Effector memory CD8-positive, alpha-beta T cell (primary cell): ENCODE measurements at regions not wholly inside any gene's neighbourhood (a gene's known extent, or its start where the extent isn't known, plus 50 kb on each side); places are given as distances from the start of the nearest gene placed in this dataset.
"Not testable (repeated sequence)": the region's sequence is repeated elsewhere in the genome, so short reads cannot be mapped to it uniquely, and the experiment has no call there.

Experiments
- ATAC-seq: fragments of 150-1000 bp; cut with Tn5 transposase; replicated peaks from 2 replicates; pipeline ENCODE4 v1.10.0; 2021; ENCODE audit warnings: mild to moderate bottlenecking, moderate library complexity
- DNase-seq, 3 experiments: peaks; one replicate each; pipeline ENCODE4 v3.0.0; 2021
- H3K27ac Mint-ChIP-seq, 2 donors: one replicate each; pipeline ENCODE4 v1.8.0; 2022; ENCODE audit warnings: mild to moderate bottlenecking in 2 of 2, mixed read lengths in 2 of 2, moderate library complexity in 2 of 2
- H3K27me3 Mint-ChIP-seq, 2 donors: one replicate each; pipeline ENCODE4 v1.8.0; 2022; ENCODE audit warnings: mixed read lengths in 2 of 2
- H3K36me3 Mint-ChIP-seq: one replicate; pipeline ENCODE4 v1.8.0; 2022; ENCODE audit warnings: mild to moderate bottlenecking, moderate library complexity, mixed read lengths; ENCODE audit not compliant: insufficient read depth
- H3K4me1 Mint-ChIP-seq, 2 donors: one replicate each; pipeline ENCODE4 v1.8.0; 2022; ENCODE audit warnings: low read depth in 2 of 2, mixed read lengths in 2 of 2
- H3K4me3 Mint-ChIP-seq, 2 donors: one replicate each; pipeline ENCODE4 v1.8.0; 2022; ENCODE audit warnings: mild to moderate bottlenecking in 2 of 2, mixed read lengths in 2 of 2, moderate library complexity in 2 of 2
- H3K9me3 Mint-ChIP-seq, 2 donors: one replicate each; pipeline ENCODE4 v1.8.0; 2022; ENCODE audit warnings: mixed read lengths in 2 of 2

- Mint-ChIP-seq H3K36me3 (no peaks in the 10 kb centered on the region), H3K27ac (no peak overlapping the region), H3K4me3 (no peak overlapping the region), H3K4me1 (no peaks in the 10 kb centered on the region), H3K9me3 (peaks cover 3 to 13% of the 10 kb centered on the region in 2 donors), H3K27me3 (no peaks in the 10 kb centered on the region)
- DNase-seq (no peak), ATAC-seq (no peak)
Observed at GRCh38 chr2:185466915-185467314, 271.7 kb upstream of the FSIP2 start.

- ATAC-seq, result no peak
- Mint-ChIP-seq H3K4me1 (no peaks in the 10 kb centered on the region), H3K27ac (no peak overlapping the region), H3K4me3 (no peak overlapping the region), H3K9me3 (peaks cover 3 to 6% of the 10 kb centered on the region in 2 donors), H3K27me3 (no peaks in the 10 kb centered on the region), H3K36me3 (peaks cover 3% of the 10 kb centered on the region)
- no peak for DNase-seq
Observed at GRCh38 chr2:185471441-185471840, 267.2 kb upstream of the FSIP2 start.

GRCh38 chr2:185472574-185472973, 266.0 kb upstream of the FSIP2 start:
- H3K4me3 Mint-ChIP-seq, result no peak overlapping the region
- ATAC-seq (no peak), DNase-seq (no peak)
- no peak overlapping the region for H3K27ac Mint-ChIP-seq
- H3K9me3 Mint-ChIP-seq, result peaks cover 3 to 12% of the 10 kb centered on the region in 2 donors
- peaks cover 3% of the 10 kb centered on the region for H3K36me3 Mint-ChIP-seq
- H3K27me3 Mint-ChIP-seq, result no peaks in the 10 kb centered on the region
- H3K4me1 Mint-ChIP-seq, result no peaks in the 10 kb centered on the region

GRCh38 chr2:185473838-185474237, 264.8 kb upstream of the FSIP2 start:
- H3K36me3 Mint-ChIP-seq, result peaks cover 3% of the 10 kb centered on the region
- no peak overlapping the region for H3K27ac Mint-ChIP-seq
- DNase-seq (no peak), ATAC-seq (no peak)
- peaks cover 3 to 12% of the 10 kb centered on the region in 2 donors for H3K9me3 Mint-ChIP-seq
- H3K27me3 Mint-ChIP-seq, result no peaks in the 10 kb centered on the region
- H3K4me1 Mint-ChIP-seq, result no peaks in the 10 kb centered on the region
- no peak overlapping the region for H3K4me3 Mint-ChIP-seq

GRCh38 chr2:185475914-185476313, 262.7 kb upstream of the FSIP2 start:
- no peak for DNase-seq
- Mint-ChIP-seq H3K36me3 (peaks cover 6% of the 10 kb centered on the region), H3K9me3 (peaks cover 6 to 9% of the 10 kb centered on the region in 2 donors), H3K27me3 (no peaks in the 10 kb centered on the region), H3K4me1 (no peaks in the 10 kb centered on the region), H3K27ac (no peak overlapping the region), H3K4me3 (no peak overlapping the region)
- no peak for ATAC-seq

- ATAC-seq (no peak), DNase-seq (no peak)
- Mint-ChIP-seq H3K36me3 (peaks cover 6% of the 10 kb centered on the region), H3K4me3 (no peak overlapping the region), H3K4me1 (no peaks in the 10 kb centered on the region), H3K27ac (no peak overlapping the region), H3K9me3 (peaks cover 6 to 11% of the 10 kb centered on the region in 2 donors), H3K27me3 (no peaks in the 10 kb centered on the region)
Observed at GRCh38 chr2:185477452-185477851, 261.2 kb upstream of the FSIP2 start.

- peaks cover 0 to 17% of the 10 kb centered on the region in 2 donors for H3K9me3 Mint-ChIP-seq
- H3K27ac Mint-ChIP-seq, result no peak overlapping the region
- H3K4me1 Mint-ChIP-seq, result no peaks in the 10 kb centered on the region
- ATAC-seq (no peak), DNase-seq (no peak)
- H3K36me3 Mint-ChIP-seq, result peaks cover 2% of the 10 kb centered on the region
- no peaks in the 10 kb centered on the region for H3K27me3 Mint-ChIP-seq
- H3K4me3 Mint-ChIP-seq, result no peak overlapping the region
Observed at GRCh38 chr2:185484602-185485001, 254.0 kb upstream of the FSIP2 start.

- peaks cover 3 to 6% of the 10 kb centered on the region in 2 donors for H3K9me3 Mint-ChIP-seq
- DNase-seq (no peak), ATAC-seq (no peak)
- no peaks in the 10 kb centered on the region for H3K36me3 Mint-ChIP-seq
- no peaks in the 10 kb centered on the region for H3K27me3 Mint-ChIP-seq
- no peak overlapping the region for H3K27ac Mint-ChIP-seq
- H3K4me1 Mint-ChIP-seq, result no peaks in the 10 kb centered on the region
- H3K4me3 Mint-ChIP-seq, result no peak overlapping the region
Observed at GRCh38 chr2:185502351-185502750, 236.3 kb upstream of the FSIP2 start.

- DNase-seq (no peak), ATAC-seq (no peak)
- Mint-ChIP-seq H3K9me3 (peaks cover 0 to 7% of the 10 kb centered on the region in 2 donors), H3K4me3 (no peak overlapping the region), H3K27me3 (no peaks in the 10 kb centered on the region), H3K27ac (no peak overlapping the region), H3K36me3 (no peaks in the 10 kb centered on the region), H3K4me1 (no peaks in the 10 kb centered on the region)
Observed at GRCh38 chr2:185507719-185508118, 230.9 kb upstream of the FSIP2 start.

- ATAC-seq, result no peak
- Mint-ChIP-seq H3K36me3 (no peaks in the 10 kb centered on the region), H3K4me3 (no peak overlapping the region), H3K4me1 (no peaks in the 10 kb centered on the region), H3K9me3 (peaks cover 0 to 7% of the 10 kb centered on the region in 2 donors), H3K27me3 (no peaks in the 10 kb centered on the region), H3K27ac (no peak overlapping the region)
- DNase-seq, result no peak
Observed at GRCh38 chr2:185510060-185510459, 228.5 kb upstream of the FSIP2 start.

GRCh38 chr2:185511925-185512324, 226.7 kb upstream of the FSIP2 start:
- H3K4me1 Mint-ChIP-seq, result no peaks in the 10 kb centered on the region
- ATAC-seq, result no peak
- no peak overlapping the region for H3K4me3 Mint-ChIP-seq
- no peak for DNase-seq
- no peaks in the 10 kb centered on the region for H3K36me3 Mint-ChIP-seq
- H3K27me3 Mint-ChIP-seq, result no peaks in the 10 kb centered on the region
- peaks cover 7% of the 10 kb centered on the region in 2 donors for H3K9me3 Mint-ChIP-seq
- H3K27ac Mint-ChIP-seq, result no peak overlapping the region

GRCh38 chr2:185522472-185522871, 216.1 kb upstream of the FSIP2 start:
- no peaks in the 10 kb centered on the region for H3K36me3 Mint-ChIP-seq
- no peak overlapping the region for H3K4me3 Mint-ChIP-seq
- DNase-seq (no peak), ATAC-seq (no peak)
- no peak overlapping the region for H3K27ac Mint-ChIP-seq
- no peaks in the 10 kb centered on the region for H3K4me1 Mint-ChIP-seq
- peaks cover 13 to 17% of the 10 kb centered on the region in 2 donors for H3K9me3 Mint-ChIP-seq
- no peaks in the 10 kb centered on the region for H3K27me3 Mint-ChIP-seq

GRCh38 chr2:185524242-185524641, 214.4 kb upstream of the FSIP2 start:
- DNase-seq, H3K27ac Mint-ChIP-seq, H3K36me3 Mint-ChIP-seq, H3K27me3 Mint-ChIP-seq, H3K4me1 Mint-ChIP-seq, H3K4me3 Mint-ChIP-seq, ATAC-seq: not testable (repeated sequence)
- H3K9me3 Mint-ChIP-seq, result peaks cover 7 to 13% of the 10 kb centered on the region in 2 donors

- Mint-ChIP-seq H3K4me1 (no peaks in the 10 kb centered on the region), H3K9me3 (peaks cover 7 to 15% of the 10 kb centered on the region in 2 donors), H3K27me3 (no peaks in the 10 kb centered on the region), H3K27ac (no peak overlapping the region), H3K36me3 (no peaks in the 10 kb centered on the region), H3K4me3 (no peak overlapping the region)
- no peak for ATAC-seq
- DNase-seq, result no peak
Observed at GRCh38 chr2:185526161-185526560, 212.4 kb upstream of the FSIP2 start.

GRCh38 chr2:185531721-185532120, 206.9 kb upstream of the FSIP2 start:
- H3K9me3 Mint-ChIP-seq, result peaks cover 0 to 4% of the 10 kb centered on the region in 2 donors
- no peak overlapping the region for H3K4me3 Mint-ChIP-seq
- no peak for ATAC-seq
- no peaks in the 10 kb centered on the region for H3K27me3 Mint-ChIP-seq
- DNase-seq, result no peak
- no peaks in the 10 kb centered on the region for H3K4me1 Mint-ChIP-seq
- H3K27ac Mint-ChIP-seq, result no peak overlapping the region
- H3K36me3 Mint-ChIP-seq, result no peaks in the 10 kb centered on the region
